ENCODE measurements at regions not wholly inside any gene's neighbourhood (a gene's known extent, or its start where the extent isn't known, plus 50 kb on each side); places are given as distances from the start of the nearest gene placed in this dataset.
A peak's percentile ranks its signal among the peaks of the same experiment; 100 is the strongest.

- H3K27me3 Mint-ChIP-seq: peaks cover 32% of the 10 kb centered on the region
- peaks cover 38% of the 10 kb centered on the region for H3K4me1 Mint-ChIP-seq
- ATAC-seq: no peak
- no peaks in the 10 kb centered on the region for H3K9me3 ChIP-seq (ENCODE audit: control insufficient read depth, low read length, poor library complexity, severe bottlenecking)
- no peak for DNase-seq
- H3K36me3 Mint-ChIP-seq (ENCODE audit: low read depth): peaks cover 5% of the 10 kb centered on the region
- peak overlapping the region; percentile 66 for H3K4me3 Mint-ChIP-seq
- H3K27ac Mint-ChIP-seq: no peak overlapping the region
Measured at GRCh38 chr20:17859002-17859615, 109.5 kb downstream of the SNX5 start.

GRCh38 chr20:17858450-17859001 lies 110.1 kb downstream of the SNX5 start:
- Mint-ChIP-seq H3K4me1 (peaks cover 40% of the 10 kb centered on the region), H3K27me3 (peaks cover 32% of the 10 kb centered on the region), H3K27ac (peak overlapping the region; percentile 34), H3K36me3 (ENCODE audit: low read depth) (peaks cover 5% of the 10 kb centered on the region), H3K4me3 (peak overlapping the region; percentile 9)
- H3K9me3 ChIP-seq (ENCODE audit: control insufficient read depth, low read length, poor library complexity, severe bottlenecking): no peaks in the 10 kb centered on the region
- ATAC-seq (no peak), DNase-seq (no peak)

- H3K27ac Mint-ChIP-seq: peak overlapping the region; percentile 68
- no peak for ATAC-seq
Measured at GRCh38 chr20:17857639-17858449, 110.8 kb downstream of the SNX5 start.

GRCh38 chr20:17856837-17857605 lies 111.6 kb downstream of the SNX5 start:
- Mint-ChIP-seq H3K27me3 (peaks cover 25% of the 10 kb centered on the region), H3K27ac (peak overlapping the region; percentile 68), H3K4me1 (peaks cover 35% of the 10 kb centered on the region), H3K36me3 (ENCODE audit: low read depth) (peaks cover 2% of the 10 kb centered on the region), H3K4me3 (no peak overlapping the region)
- ATAC-seq (no peak), DNase-seq (no peak)
- no peaks in the 10 kb centered on the region for H3K9me3 ChIP-seq (ENCODE audit: control insufficient read depth, low read length, poor library complexity, severe bottlenecking)

More at GRCh38 chr20:17857639-17858449, 110.8 kb downstream of the SNX5 start:
- no peaks in the 10 kb centered on the region for H3K9me3 ChIP-seq (ENCODE audit: control insufficient read depth, low read length, poor library complexity, severe bottlenecking)
- DNase-seq: no peak
- Mint-ChIP-seq H3K36me3 (ENCODE audit: low read depth) (peaks cover 5% of the 10 kb centered on the region), H3K4me1 (peaks cover 40% of the 10 kb centered on the region), H3K27me3 (peaks cover 32% of the 10 kb centered on the region), H3K4me3 (no peak overlapping the region)

- Mint-ChIP-seq H3K36me3 (ENCODE audit: low read depth) (no peaks in the 10 kb centered on the region), H3K27ac (no peak overlapping the region), H3K27me3 (peaks cover 16% of the 10 kb centered on the region), H3K4me1 (peaks cover 33% of the 10 kb centered on the region), H3K4me3 (no peak overlapping the region)
- DNase-seq (no peak), ATAC-seq (peak; percentile 70)
- H3K9me3 ChIP-seq (ENCODE audit: control insufficient read depth, low read length, poor library complexity, severe bottlenecking): no peaks in the 10 kb centered on the region
Measured at GRCh38 chr20:17856024-17856564, 112.5 kb downstream of the SNX5 start.

GRCh38 chr20:17854307-17854903 lies 114.2 kb downstream of the SNX5 start:
- H3K27ac Mint-ChIP-seq: peak overlapping the region; percentile 14
- H3K36me3 Mint-ChIP-seq (ENCODE audit: low read depth): no peaks in the 10 kb centered on the region
- ATAC-seq: no peak
- H3K27me3 Mint-ChIP-seq: peaks cover 4% of the 10 kb centered on the region
- no peaks in the 10 kb centered on the region for H3K9me3 ChIP-seq (ENCODE audit: control insufficient read depth, low read length, poor library complexity, severe bottlenecking)
- DNase-seq: no peak
- peaks cover 23% of the 10 kb centered on the region for H3K4me1 Mint-ChIP-seq
- no peak overlapping the region for H3K4me3 Mint-ChIP-seq

GRCh38 chr20:17852323-17852722 lies 116.3 kb downstream of the SNX5 start:
- H3K36me3 Mint-ChIP-seq (ENCODE audit: low read depth): no peaks in the 10 kb centered on the region
- H3K27me3 Mint-ChIP-seq: no peaks in the 10 kb centered on the region
- peaks cover 36% of the 10 kb centered on the region for H3K4me1 Mint-ChIP-seq
- H3K27ac Mint-ChIP-seq: no peak overlapping the region
- ATAC-seq: no peak
- DNase-seq: no peak
- no peak overlapping the region for H3K4me3 Mint-ChIP-seq
- H3K9me3 ChIP-seq (ENCODE audit: control insufficient read depth, low read length, poor library complexity, severe bottlenecking): no peaks in the 10 kb centered on the region

- DNase-seq (no peak), ATAC-seq (no peak)
- H3K4me1 Mint-ChIP-seq: peaks cover 39% of the 10 kb centered on the region
- no peak overlapping the region for H3K4me3 Mint-ChIP-seq
- no peaks in the 10 kb centered on the region for H3K27me3 Mint-ChIP-seq
- H3K36me3 Mint-ChIP-seq (ENCODE audit: low read depth): no peaks in the 10 kb centered on the region
- no peak overlapping the region for H3K27ac Mint-ChIP-seq
- no peaks in the 10 kb centered on the region for H3K9me3 ChIP-seq (ENCODE audit: control insufficient read depth, low read length, poor library complexity, severe bottlenecking)
Measured at GRCh38 chr20:17850684-17851026, 117.9 kb downstream of the SNX5 start.

GRCh38 chr20:17849901-17850683 lies 118.5 kb downstream of the SNX5 start:
- H3K4me3 Mint-ChIP-seq: no peak overlapping the region
- no peak overlapping the region for H3K27ac Mint-ChIP-seq
- no peaks in the 10 kb centered on the region for H3K9me3 ChIP-seq (ENCODE audit: control insufficient read depth, low read length, poor library complexity, severe bottlenecking)
- no peaks in the 10 kb centered on the region for H3K27me3 Mint-ChIP-seq
- H3K36me3 Mint-ChIP-seq (ENCODE audit: low read depth): no peaks in the 10 kb centered on the region
- no peak for DNase-seq
- peaks cover 38% of the 10 kb centered on the region for H3K4me1 Mint-ChIP-seq
- ATAC-seq: no peak

GRCh38 chr20:17849138-17849900 lies 119.3 kb downstream of the SNX5 start:
- H3K4me3 Mint-ChIP-seq: no peak overlapping the region
- no peaks in the 10 kb centered on the region for H3K27me3 Mint-ChIP-seq
- no peak for ATAC-seq
- H3K36me3 Mint-ChIP-seq (ENCODE audit: low read depth): no peaks in the 10 kb centered on the region
- DNase-seq: no peak
- peaks cover 38% of the 10 kb centered on the region for H3K4me1 Mint-ChIP-seq
- no peaks in the 10 kb centered on the region for H3K9me3 ChIP-seq (ENCODE audit: control insufficient read depth, low read length, poor library complexity, severe bottlenecking)
- H3K27ac Mint-ChIP-seq: peak overlapping the region; percentile 87

- peaks cover 42% of the 10 kb centered on the region for H3K4me1 Mint-ChIP-seq
- DNase-seq (no peak), ATAC-seq (peak; percentile 14)
- peak overlapping the region; percentile 87 for H3K27ac Mint-ChIP-seq
- H3K4me3 Mint-ChIP-seq: peak overlapping the region; percentile 32
- no peaks in the 10 kb centered on the region for H3K9me3 ChIP-seq (ENCODE audit: control insufficient read depth, low read length, poor library complexity, severe bottlenecking)
- H3K36me3 Mint-ChIP-seq (ENCODE audit: low read depth): no peaks in the 10 kb centered on the region
- H3K27me3 Mint-ChIP-seq: no peaks in the 10 kb centered on the region
Measured at GRCh38 chr20:17848249-17849048, 120.1 kb downstream of the SNX5 start.
